NB4 (cell line): ENCODE measurements at regions not wholly inside any gene's neighbourhood (a gene's known extent, or its start where the extent isn't known, plus 50 kb on each side); places are given as distances from the start of the nearest gene placed in this dataset.

Experiments
- MYC ChIP-seq: IDR thresholded peaks from 2 replicates; pipeline ENCODE4 v1.6.1; 2011; ENCODE audit warnings: low read depth, low read length
- POLR2A ChIP-seq: IDR thresholded peaks from 2 replicates; pipeline ENCODE4 v1.6.1; 2011; ENCODE audit warnings: mild to moderate bottlenecking; ENCODE audit not compliant: insufficient read length; ENCODE audit errors: extremely low read depth
- TF ChIP-seq, protein P1 (sequence below): IDR thresholded peaks from one replicate; pipeline ENCODE4 v1.5.1; 2012; ENCODE audit warnings: low read depth, low read length
- TF ChIP-seq, protein P2 (sequence below): IDR thresholded peaks from 2 replicates; pipeline ENCODE4 v1.6.1; 2011; ENCODE audit warnings: low read depth, low read length

DNA sequence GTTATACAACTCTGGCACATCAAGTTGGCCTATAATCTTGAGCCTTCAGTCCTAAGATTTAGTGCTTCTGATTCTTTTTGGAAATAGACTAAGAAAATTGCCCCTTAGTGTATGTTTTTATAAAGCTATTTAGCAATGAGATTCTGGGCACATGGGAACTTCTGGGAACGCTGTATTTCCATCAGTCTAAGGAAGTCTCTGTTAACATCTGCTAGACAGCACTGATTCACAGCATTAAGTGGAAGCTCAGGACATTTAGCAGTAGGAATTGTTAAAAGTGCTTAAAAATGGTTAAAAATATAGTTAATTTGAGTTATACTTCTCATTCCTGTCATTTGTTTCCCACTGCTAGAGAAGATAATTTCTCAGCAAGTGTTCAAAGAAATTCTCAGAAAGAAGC, 579.1 kb downstream of the SLC16A7 start:
- TF ChIP-seq, protein P1, sequence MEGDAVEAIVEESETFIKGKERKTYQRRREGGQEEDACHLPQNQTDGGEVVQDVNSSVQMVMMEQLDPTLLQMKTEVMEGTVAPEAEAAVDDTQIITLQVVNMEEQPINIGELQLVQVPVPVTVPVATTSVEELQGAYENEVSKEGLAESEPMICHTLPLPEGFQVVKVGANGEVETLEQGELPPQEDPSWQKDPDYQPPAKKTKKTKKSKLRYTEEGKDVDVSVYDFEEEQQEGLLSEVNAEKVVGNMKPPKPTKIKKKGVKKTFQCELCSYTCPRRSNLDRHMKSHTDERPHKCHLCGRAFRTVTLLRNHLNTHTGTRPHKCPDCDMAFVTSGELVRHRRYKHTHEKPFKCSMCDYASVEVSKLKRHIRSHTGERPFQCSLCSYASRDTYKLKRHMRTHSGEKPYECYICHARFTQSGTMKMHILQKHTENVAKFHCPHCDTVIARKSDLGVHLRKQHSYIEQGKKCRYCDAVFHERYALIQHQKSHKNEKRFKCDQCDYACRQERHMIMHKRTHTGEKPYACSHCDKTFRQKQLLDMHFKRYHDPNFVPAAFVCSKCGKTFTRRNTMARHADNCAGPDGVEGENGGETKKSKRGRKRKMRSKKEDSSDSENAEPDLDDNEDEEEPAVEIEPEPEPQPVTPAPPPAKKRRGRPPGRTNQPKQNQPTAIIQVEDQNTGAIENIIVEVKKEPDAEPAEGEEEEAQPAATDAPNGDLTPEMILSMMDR: no peak
- TF ChIP-seq POLR2A: no peak
- TF ChIP-seq, protein P2, sequence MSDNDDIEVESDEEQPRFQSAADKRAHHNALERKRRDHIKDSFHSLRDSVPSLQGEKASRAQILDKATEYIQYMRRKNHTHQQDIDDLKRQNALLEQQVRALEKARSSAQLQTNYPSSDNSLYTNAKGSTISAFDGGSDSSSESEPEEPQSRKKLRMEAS: no peak
- TF ChIP-seq MYC: no peak
